Ascending aorta (tissue), 2 donors: ENCODE measurements at regions not wholly inside any gene's neighbourhood (a gene's known extent, or its start where the extent isn't known, plus 50 kb on each side); places are given as distances from the start of the nearest gene placed in this dataset.
"Not testable (repeated sequence)": the region's sequence is repeated elsewhere in the genome, so short reads cannot be mapped to it uniquely, and the experiment has no call there.

ENCODE experiments used
- DNase-seq, 2 donors: peaks; one replicate each; pipeline ENCODE4 v3.0.0-alpha.2; 2019; ENCODE audit warnings: low spot score in 2 of 2
- H3K27ac ChIP-seq, 2 donors: fragments of 200-600 bp; sonication (generic); one replicate each; pipeline ENCODE4 v1.5.1; 2016 to 2017; ENCODE audit warnings: mild to moderate bottlenecking in 1 of 2
- H3K27me3 ChIP-seq: fragments of 200-600 bp; sonication (generic); one replicate; pipeline ENCODE4 v1.5.1; 2017
- H3K36me3 ChIP-seq, 2 donors: fragments of 200-600 bp; sonication (generic); one replicate each; pipeline ENCODE4 v1.5.1; 2016
- H3K4me1 ChIP-seq, 2 donors: fragments of 200-600 bp; sonication (generic); one replicate each; pipeline ENCODE4 v1.5.1; 2016 to 2017; ENCODE audit warnings: mild to moderate bottlenecking in 1 of 2
- H3K4me3 ChIP-seq, 2 donors: fragments of 200-600 bp; sonication (generic); one replicate each; pipeline ENCODE4 v1.5.1; 2016 to 2017; ENCODE audit warnings: mild to moderate bottlenecking in 1 of 2
- H3K9me3 ChIP-seq, 2 donors: fragments of 200-600 bp; sonication (generic); one replicate each; pipeline ENCODE4 v1.5.1; 2016
- intact Hi-C: fragments of 100-400 bp; cut with DNase I; formaldehyde crosslinking; loops from one replicate; pipeline ENCODE4 v1.15.1; 2023
- TF ChIP-seq, protein P1 (sequence below), 3 experiments: fragments of 200-600 bp in 2 of 3; fragments of 450-650 bp in 1 of 3; sonication (generic) in 2 of 3; IDR thresholded peaks; one replicate each; pipeline ENCODE4 v1.5.1; 2016 to 2019; ENCODE audit warnings: antibody characterized with exemption in 3 of 3, mild to moderate bottlenecking in 1 of 3, moderate library complexity in 1 of 3

DNA sequence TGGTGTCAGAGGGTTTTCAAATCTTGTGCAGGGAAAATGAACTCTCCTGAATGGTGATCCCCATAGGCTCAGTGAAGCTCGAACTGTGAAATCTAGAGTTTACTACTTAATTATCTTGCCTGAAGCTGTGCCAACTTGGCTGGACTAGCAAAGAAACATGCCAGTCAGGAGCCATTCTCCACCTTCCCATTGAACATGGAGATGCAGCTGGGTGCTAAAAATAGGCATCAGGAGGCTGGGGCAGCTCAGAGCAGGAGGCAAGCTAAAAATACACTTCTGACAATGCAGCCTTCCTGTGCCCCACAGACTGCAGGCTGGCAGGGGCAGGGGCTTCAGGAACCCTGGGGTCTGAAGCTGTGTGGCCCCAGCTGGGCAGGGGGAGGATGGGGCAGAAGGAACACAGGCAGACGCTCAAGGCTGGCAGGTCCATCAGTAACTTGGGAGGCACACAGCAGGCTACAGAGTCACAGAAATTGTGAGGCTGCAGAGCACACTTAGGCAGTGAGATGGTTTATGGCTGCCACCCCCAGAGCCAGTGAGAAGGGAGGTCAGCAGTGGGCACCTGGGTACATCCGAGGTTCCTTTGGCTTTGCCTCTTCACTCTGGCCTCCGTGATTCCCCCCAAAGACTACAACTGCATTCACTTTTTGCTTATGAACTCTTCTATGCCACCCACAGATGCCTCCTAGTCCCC lies 155.4 kb upstream of the KCND3 start:
- Histone ChIP-seq H3K27ac (no peak overlapping the region), H3K36me3 (no peaks in the 10 kb centered on the region), H3K27me3 (no peaks in the 10 kb centered on the region), H3K4me3 (no peak overlapping the region), H3K9me3 (peaks cover 0 to 6% of the 10 kb centered on the region in 2 donors), H3K4me1 (no peaks in the 10 kb centered on the region)
- TF ChIP-seq, protein P1, sequence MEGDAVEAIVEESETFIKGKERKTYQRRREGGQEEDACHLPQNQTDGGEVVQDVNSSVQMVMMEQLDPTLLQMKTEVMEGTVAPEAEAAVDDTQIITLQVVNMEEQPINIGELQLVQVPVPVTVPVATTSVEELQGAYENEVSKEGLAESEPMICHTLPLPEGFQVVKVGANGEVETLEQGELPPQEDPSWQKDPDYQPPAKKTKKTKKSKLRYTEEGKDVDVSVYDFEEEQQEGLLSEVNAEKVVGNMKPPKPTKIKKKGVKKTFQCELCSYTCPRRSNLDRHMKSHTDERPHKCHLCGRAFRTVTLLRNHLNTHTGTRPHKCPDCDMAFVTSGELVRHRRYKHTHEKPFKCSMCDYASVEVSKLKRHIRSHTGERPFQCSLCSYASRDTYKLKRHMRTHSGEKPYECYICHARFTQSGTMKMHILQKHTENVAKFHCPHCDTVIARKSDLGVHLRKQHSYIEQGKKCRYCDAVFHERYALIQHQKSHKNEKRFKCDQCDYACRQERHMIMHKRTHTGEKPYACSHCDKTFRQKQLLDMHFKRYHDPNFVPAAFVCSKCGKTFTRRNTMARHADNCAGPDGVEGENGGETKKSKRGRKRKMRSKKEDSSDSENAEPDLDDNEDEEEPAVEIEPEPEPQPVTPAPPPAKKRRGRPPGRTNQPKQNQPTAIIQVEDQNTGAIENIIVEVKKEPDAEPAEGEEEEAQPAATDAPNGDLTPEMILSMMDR (IDR thresholded peaks at IDR 0.05), result no peak
- DNase-seq, result no peak
- intact Hi-C loops, result no loop called here

DNA sequence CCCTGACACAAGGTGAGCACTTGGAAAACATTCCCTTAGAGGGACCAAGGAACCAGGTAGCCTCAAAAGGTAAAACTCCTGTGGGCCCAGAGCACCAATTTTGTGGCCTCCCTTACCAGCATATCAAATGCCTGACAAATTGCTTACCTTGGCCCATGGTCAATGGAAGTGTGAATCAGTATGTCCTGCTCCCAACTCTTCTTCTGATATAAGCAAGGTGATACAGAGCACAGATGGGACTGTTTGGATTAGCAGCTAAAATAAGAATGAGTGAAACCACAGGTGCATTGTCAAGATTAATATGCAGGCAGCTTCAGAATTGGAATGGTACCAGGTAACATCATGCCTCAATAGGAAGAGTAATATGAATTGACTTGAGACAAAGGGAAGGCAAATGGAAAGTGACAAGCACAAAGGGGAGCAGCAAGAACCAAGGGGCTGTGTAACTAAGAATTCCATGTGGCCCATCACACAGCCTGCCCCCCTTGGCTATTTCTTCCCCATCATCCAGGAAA lies 156.8 kb upstream of the KCND3 start:
- Histone ChIP-seq H3K36me3 (no peaks in the 10 kb centered on the region), H3K4me1 (no peaks in the 10 kb centered on the region), H3K9me3 (peaks cover 0 to 6% of the 10 kb centered on the region in 2 donors), H3K27ac (no peak overlapping the region), H3K27me3 (no peaks in the 10 kb centered on the region), H3K4me3 (no peak overlapping the region)
- DNase-seq, result no peak
- intact Hi-C loops, result no loop called here
- TF ChIP-seq, protein P1 (IDR thresholded peaks at IDR 0.05), result no peak

DNA sequence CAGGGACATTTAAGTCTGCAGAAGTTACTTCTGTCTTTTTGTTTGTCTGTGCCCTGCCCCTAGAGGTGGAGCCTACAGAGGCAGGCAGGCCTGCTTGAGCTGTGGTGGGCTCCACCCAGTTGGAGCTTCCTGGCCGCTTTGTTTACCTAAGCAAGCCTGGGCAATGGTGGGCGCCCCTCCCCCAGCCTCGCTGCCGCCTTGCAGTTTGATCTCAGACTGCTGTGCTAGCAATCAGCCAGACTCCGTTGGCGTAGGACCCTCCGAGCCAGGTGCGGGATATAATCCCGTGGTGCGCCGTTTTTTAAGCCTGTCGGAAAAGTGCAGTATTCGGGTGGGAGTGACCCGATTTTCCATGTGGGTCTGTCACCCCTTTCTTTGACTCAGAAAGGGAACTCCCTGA lies 170.7 kb upstream of the KCND3 start:
- H3K36me3 ChIP-seq, H3K9me3 ChIP-seq, H3K4me1 ChIP-seq, H3K27ac ChIP-seq, intact Hi-C loops, H3K4me3 ChIP-seq, DNase-seq, H3K27me3 ChIP-seq: not testable (repeated sequence)

DNA sequence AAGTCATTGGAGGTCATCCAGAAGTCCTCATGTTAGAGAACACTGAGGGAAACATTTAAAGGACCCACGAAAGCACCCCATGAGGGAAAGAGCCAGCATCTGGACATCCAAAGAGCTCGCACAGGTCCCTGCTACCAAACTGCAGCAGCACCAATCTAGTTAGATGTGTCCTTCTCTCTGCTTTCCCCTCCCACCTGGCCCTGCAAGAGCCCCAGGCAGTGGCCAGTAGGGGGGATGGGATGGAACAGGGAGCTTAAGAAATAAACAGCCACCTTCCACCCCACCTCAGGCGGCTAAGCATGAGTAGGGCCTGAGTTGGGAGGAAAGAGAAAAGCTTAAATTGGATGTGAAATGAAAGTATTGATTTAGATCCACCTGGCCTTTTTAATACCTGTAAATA lies 175.9 kb upstream of the KCND3 start:
- no peak overlapping the region for H3K4me3 ChIP-seq

DNA sequence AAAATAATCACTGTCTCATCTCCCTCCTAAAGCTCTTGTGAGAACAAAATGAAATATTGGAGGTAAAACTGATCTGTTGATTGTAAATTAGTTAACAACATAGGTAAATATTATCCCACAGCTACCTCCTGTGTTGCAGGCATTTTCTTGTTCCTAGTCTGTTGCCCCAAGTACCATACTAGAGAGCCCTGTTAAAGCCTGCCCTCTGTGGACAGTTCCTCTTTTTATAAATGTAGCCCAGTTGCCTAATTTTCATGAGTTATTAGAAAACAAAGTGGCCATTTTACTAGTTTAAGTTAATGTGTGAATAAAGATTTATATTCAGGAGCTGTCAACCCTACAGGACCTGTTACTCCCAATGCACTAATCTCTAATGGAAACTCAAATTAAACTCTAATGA lies 180.0 kb upstream of the KCND3 start:
- Histone ChIP-seq H3K27me3 (no peaks in the 10 kb centered on the region), H3K27ac (no peak overlapping the region), H3K4me1 (no peaks in the 10 kb centered on the region), H3K36me3 (no peaks in the 10 kb centered on the region), H3K4me3 (no peak overlapping the region), H3K9me3 (no peaks in the 10 kb centered on the region)
- intact Hi-C loops, result no loop called here
- no peak for DNase-seq
- TF ChIP-seq, protein P1 (IDR thresholded peaks at IDR 0.05), result no peak

More for the DNA sequence above, 175.9 kb upstream of the KCND3 start:
- Histone ChIP-seq H3K9me3 (no peaks in the 10 kb centered on the region), H3K27me3 (no peaks in the 10 kb centered on the region), H3K27ac (no peak overlapping the region), H3K36me3 (no peaks in the 10 kb centered on the region), H3K4me1 (no peaks in the 10 kb centered on the region)
- intact Hi-C loops, result no loop called here
- TF ChIP-seq, protein P1 (IDR thresholded peaks at IDR 0.05), result no peak
- DNase-seq, result no peak

DNA sequence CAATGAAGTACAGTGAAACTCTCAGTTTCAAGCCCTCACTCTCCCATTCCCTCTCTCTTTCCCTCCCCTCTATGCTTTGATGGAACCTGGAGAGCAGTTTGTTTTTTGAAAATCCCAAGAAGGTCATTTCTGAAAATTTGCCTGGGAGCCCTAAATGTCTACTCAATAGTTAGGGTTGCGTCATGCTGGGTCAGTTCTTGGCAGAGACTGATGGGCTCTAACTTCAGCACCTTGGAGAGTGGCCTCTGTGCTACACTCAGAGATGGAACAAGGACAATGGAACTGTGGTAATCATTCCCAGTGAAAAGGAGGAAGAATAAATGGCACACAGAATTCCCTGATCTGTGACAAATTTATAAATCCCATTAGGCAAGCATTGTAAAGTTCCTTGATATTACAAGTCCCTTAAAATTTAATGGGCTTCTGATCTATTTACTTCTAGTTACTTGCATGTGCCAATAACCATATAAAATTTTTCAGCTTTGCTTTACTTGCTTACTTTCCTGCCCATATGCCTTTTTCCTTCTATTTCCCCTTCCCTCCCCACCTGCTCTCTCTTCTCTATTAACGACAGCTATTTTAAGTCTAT lies 182.9 kb upstream of the KCND3 start:
- Histone ChIP-seq H3K36me3 (no peaks in the 10 kb centered on the region), H3K27me3 (no peaks in the 10 kb centered on the region), H3K4me1 (no peaks in the 10 kb centered on the region), H3K27ac (no peak overlapping the region), H3K9me3 (no peaks in the 10 kb centered on the region), H3K4me3 (no peak overlapping the region)
- intact Hi-C loops, result no loop called here
- no peak for DNase-seq
- TF ChIP-seq, protein P1 (IDR thresholded peaks at IDR 0.05), result no peak
